CD14-positive monocyte (primary cell): ENCODE measurements at regions not wholly inside any gene's neighbourhood (a gene's known extent, or its start where the extent isn't known, plus 50 kb on each side); places are given as distances from the start of the nearest gene placed in this dataset.

Source experiments
- DNase-seq, 3 donors: peaks; one replicate each; pipeline ENCODE4 v3.0.0-alpha.2; 2011 to 2022
- H2AFZ ChIP-seq: 2 replicates; pipeline ENCODE4 v1.6.0; 2012; ENCODE audit warnings: mild to moderate bottlenecking, low read depth, low read length, inconsistent platforms; ENCODE audit not compliant: insufficient read depth, poor library complexity, severe bottlenecking
- H3K27ac ChIP-seq, 2 donors: 1 replicate in 1 of 2; 2 replicates in 1 of 2; pipeline ENCODE4 v1.5.1; 2012 to 2013; ENCODE audit warnings: low read length in 2 of 2, control low read depth in 1 of 2, inconsistent platforms in 1 of 2, low read depth in 1 of 2, mild to moderate bottlenecking in 1 of 2
- H3K27me3 ChIP-seq, 2 donors: one replicate each; pipeline versions ENCODE4 v1.6.0 to v1.6.1; 2011 to 2013; ENCODE audit warnings: low read length in 2 of 2; ENCODE audit not compliant: control insufficient read depth in 2 of 2, insufficient read depth in 2 of 2
- H3K36me3 ChIP-seq, 2 donors: replicated peaks in 1 of 2; 1 replicate in 1 of 2; 2 replicates in 1 of 2; pipeline versions ENCODE4 v1.5.1 to v1.6.1; 2012 to 2013; ENCODE audit warnings: low read length in 2 of 2, control low read depth in 1 of 2, inconsistent platforms in 1 of 2, mild to moderate bottlenecking in 1 of 2; ENCODE audit not compliant: insufficient read depth in 2 of 2, control insufficient read depth in 1 of 2
- H3K4me1 ChIP-seq, 2 donors: 1 replicate in 1 of 2; 2 replicates in 1 of 2; pipeline versions ENCODE4 v1.5.1 to v1.6.1; 2012 to 2013; ENCODE audit warnings: low read length in 2 of 2, control low read depth in 1 of 2, inconsistent platforms in 1 of 2, mild to moderate bottlenecking in 1 of 2, moderate library complexity in 1 of 2; ENCODE audit not compliant: insufficient read depth in 2 of 2, control insufficient read depth in 1 of 2
- H3K4me2 ChIP-seq: replicated peaks from 2 replicates; pipeline ENCODE3; 2012; ENCODE audit warnings: low read length, moderate library complexity, mild to moderate bottlenecking; ENCODE audit not compliant: poor library complexity, severe bottlenecking; ENCODE audit errors: extremely low read depth
- H3K4me3 ChIP-seq, 3 experiments: fragments of 200-600 bp in 1 of 3; sonication (generic) in 1 of 3; replicated peaks in 1 of 3; 1 replicate in 2 of 3; 2 replicates in 1 of 3; pipeline ENCODE4 v1.5.1; 2011 to 2013; ENCODE audit warnings: low read length in 3 of 3, mild to moderate bottlenecking in 3 of 3, control low read depth in 2 of 3, low read depth in 2 of 3, inconsistent platforms in 1 of 3, moderate library complexity in 1 of 3
- H3K79me2 ChIP-seq: 2 replicates; pipeline ENCODE4 v1.6.0; 2012; ENCODE audit warnings: mild to moderate bottlenecking, control low read depth, inconsistent platforms, low read length, moderate library complexity; ENCODE audit not compliant: insufficient read depth
- H3K9ac ChIP-seq: 2 replicates; pipeline ENCODE4 v1.6.0; 2017; ENCODE audit warnings: low read length, mild to moderate bottlenecking; ENCODE audit not compliant: insufficient read depth, poor library complexity, severe bottlenecking
- H3K9me3 ChIP-seq, 2 donors: replicated peaks in 1 of 2; 1 replicate in 1 of 2; 2 replicates in 1 of 2; pipeline versions ENCODE4 v1.5.1 to v1.6.1; 2012 to 2013; ENCODE audit warnings: low read length in 2 of 2, control low read depth in 1 of 2; ENCODE audit not compliant: control insufficient read depth in 1 of 2, insufficient read depth in 1 of 2
- H4K20me1 ChIP-seq: 2 replicates; pipeline ENCODE4 v1.6.0; 2012; ENCODE audit warnings: mild to moderate bottlenecking, low read length, control low read depth, moderate library complexity; ENCODE audit not compliant: insufficient read depth
- H3K27ac Mint-ChIP-seq, 7 donors: one replicate each; pipeline ENCODE4 v1.8.0; 2020; ENCODE audit warnings: mild to moderate bottlenecking in 7 of 7, mixed read lengths in 7 of 7, moderate library complexity in 6 of 7, inconsistent platforms in 2 of 7
- H3K27me3 Mint-ChIP-seq, 3 donors: one replicate each; pipeline ENCODE4 v1.8.0; 2021 to 2022; ENCODE audit warnings: low read depth in 3 of 3, mild to moderate bottlenecking in 3 of 3, mixed read lengths in 3 of 3, moderate library complexity in 3 of 3, inconsistent platforms in 1 of 3
- H3K36me3 Mint-ChIP-seq, 2 donors: one replicate each; pipeline ENCODE4 v1.8.0; 2020; ENCODE audit warnings: mixed read lengths in 2 of 2, inconsistent platforms in 1 of 2, mild to moderate bottlenecking in 1 of 2
- H3K4me1 Mint-ChIP-seq: one replicate; pipeline ENCODE4 v1.8.0; 2020; ENCODE audit warnings: mild to moderate bottlenecking, mixed read lengths
- H3K4me3 Mint-ChIP-seq, 2 donors: one replicate each; pipeline ENCODE4 v1.8.0; 2020; ENCODE audit warnings: mild to moderate bottlenecking in 2 of 2, mixed read lengths in 2 of 2, moderate library complexity in 1 of 2
- H3K9me3 Mint-ChIP-seq, 7 donors: one replicate each; pipeline ENCODE4 v1.8.0; 2020 to 2022; ENCODE audit warnings: mixed read lengths in 7 of 7, mild to moderate bottlenecking in 6 of 7, moderate library complexity in 6 of 7, inconsistent platforms in 2 of 7
- WGBS: methylation state at CpG from one replicate; pipeline ENCODE4 v1.1.5; 2013; ENCODE audit warnings: missing lambda C conversion rate; ENCODE audit not compliant: insufficient coverage; 5-methylcytosine and 5-hydroxymethylcytosine counted together
- intact Hi-C, 2 donors: fragments of 100-400 bp; cut with micrococcal nuclease; formaldehyde crosslinking; loops; one replicate each; pipeline versions ENCODE4 v1.15.0 to v1.15.1; 2023
- TF ChIP-seq, protein P1 (sequence below): fragments of 200-600 bp; IDR thresholded peaks from one replicate; pipeline ENCODE4 v1.8.0; 2022; ENCODE audit warnings: antibody characterized with exemption, mild to moderate bottlenecking

DNA sequence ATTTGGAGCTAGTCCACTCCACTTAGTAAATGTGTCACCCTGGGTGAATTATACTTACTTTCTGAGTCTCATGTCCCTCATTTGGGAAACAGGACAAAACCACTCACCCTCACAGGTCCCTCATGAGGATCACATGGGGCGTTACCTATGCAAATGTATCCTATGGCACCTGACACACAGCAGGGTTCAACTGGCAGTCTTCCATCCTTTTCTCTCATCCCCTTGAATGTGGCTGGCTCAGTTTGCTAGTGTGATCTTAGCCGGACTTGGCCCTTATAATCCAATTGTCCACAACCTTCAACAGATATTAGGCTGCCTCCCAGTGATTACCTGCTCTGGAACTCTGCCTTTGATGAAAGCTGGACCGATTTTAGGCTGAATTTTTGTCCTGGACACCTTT is 308.8 kb downstream of the MAP2K6 start:
- H2AFZ ChIP-seq = no peak overlapping the region
- no peaks in the 10 kb centered on the region for H3K27me3 ChIP-seq
- no peaks in the 10 kb centered on the region for H3K36me3 ChIP-seq
- H3K9ac ChIP-seq = no peak overlapping the region
- H3K4me3 ChIP-seq = no peak overlapping the region
- intact Hi-C loops = no loop called here
- Mint-ChIP-seq H3K4me1 (no peaks in the 10 kb centered on the region), H3K9me3 (peaks cover 0 to 5% (median 0%) of the 10 kb centered on the region in 7 donors), H3K27ac (no peak overlapping the region), H3K4me3 (no peak overlapping the region), H3K27me3 (peaks cover 1 to 4% (median 2%) of the 10 kb centered on the region in 3 donors), H3K36me3 (no peaks in the 10 kb centered on the region)
- H3K4me2 ChIP-seq = no peak overlapping the region
- TF ChIP-seq, protein P1, sequence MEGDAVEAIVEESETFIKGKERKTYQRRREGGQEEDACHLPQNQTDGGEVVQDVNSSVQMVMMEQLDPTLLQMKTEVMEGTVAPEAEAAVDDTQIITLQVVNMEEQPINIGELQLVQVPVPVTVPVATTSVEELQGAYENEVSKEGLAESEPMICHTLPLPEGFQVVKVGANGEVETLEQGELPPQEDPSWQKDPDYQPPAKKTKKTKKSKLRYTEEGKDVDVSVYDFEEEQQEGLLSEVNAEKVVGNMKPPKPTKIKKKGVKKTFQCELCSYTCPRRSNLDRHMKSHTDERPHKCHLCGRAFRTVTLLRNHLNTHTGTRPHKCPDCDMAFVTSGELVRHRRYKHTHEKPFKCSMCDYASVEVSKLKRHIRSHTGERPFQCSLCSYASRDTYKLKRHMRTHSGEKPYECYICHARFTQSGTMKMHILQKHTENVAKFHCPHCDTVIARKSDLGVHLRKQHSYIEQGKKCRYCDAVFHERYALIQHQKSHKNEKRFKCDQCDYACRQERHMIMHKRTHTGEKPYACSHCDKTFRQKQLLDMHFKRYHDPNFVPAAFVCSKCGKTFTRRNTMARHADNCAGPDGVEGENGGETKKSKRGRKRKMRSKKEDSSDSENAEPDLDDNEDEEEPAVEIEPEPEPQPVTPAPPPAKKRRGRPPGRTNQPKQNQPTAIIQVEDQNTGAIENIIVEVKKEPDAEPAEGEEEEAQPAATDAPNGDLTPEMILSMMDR = no peak
- no peaks in the 10 kb centered on the region for H4K20me1 ChIP-seq
- 86% methylated on average over 1 of the region's 3 CpGs for WGBS
- no peaks in the 10 kb centered on the region for H3K9me3 ChIP-seq
- no peak for DNase-seq
- no peak overlapping the region for H3K27ac ChIP-seq
- H3K4me1 ChIP-seq = no peaks in the 10 kb centered on the region
- H3K79me2 ChIP-seq = no peaks in the 10 kb centered on the region

DNA sequence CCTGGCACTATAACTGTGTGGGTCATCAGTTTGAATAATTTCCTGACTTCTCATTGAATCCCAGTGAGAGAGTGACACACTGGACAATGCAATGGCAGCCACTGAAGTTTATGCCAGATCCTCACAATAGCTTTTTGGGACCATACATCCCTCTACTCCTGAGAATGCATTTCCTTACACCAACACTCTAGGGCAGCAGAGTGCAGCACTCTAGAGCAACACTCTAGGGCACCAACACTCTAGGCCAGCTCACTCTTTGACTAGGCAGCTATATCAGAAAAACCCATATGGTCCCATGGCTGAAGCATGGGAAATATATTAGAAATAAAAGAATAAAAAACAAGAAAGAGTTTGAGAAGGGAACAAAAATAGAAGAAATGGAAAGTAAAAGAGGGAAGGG is 309.2 kb downstream of the MAP2K6 start:
- no peak for DNase-seq

More for the DNA sequence above, 309.2 kb downstream of the MAP2K6 start:
- Mint-ChIP-seq H3K27me3 (peaks cover 1 to 3% (median 2%) of the 10 kb centered on the region in 3 donors), H3K4me1 (no peaks in the 10 kb centered on the region), H3K36me3 (no peaks in the 10 kb centered on the region), H3K27ac (no peak overlapping the region), H3K4me3 (no peak overlapping the region), H3K9me3 (peaks cover 0 to 5% (median 0%) of the 10 kb centered on the region in 7 donors)
- Histone ChIP-seq H3K9ac (no peak overlapping the region), H3K27ac (no peak overlapping the region), H3K36me3 (no peaks in the 10 kb centered on the region), H2AFZ (no peak overlapping the region), H3K9me3 (no peaks in the 10 kb centered on the region), H3K27me3 (no peaks in the 10 kb centered on the region), H3K4me2 (no peak overlapping the region), H3K4me1 (no peaks in the 10 kb centered on the region), H3K4me3 (no peak overlapping the region), H4K20me1 (no peaks in the 10 kb centered on the region), H3K79me2 (no peaks in the 10 kb centered on the region)
- TF ChIP-seq, protein P1 = no peak
- intact Hi-C loops = no loop called here
